ENCODE measurements at regions not wholly inside any gene's neighbourhood (a gene's known extent, or its start where the extent isn't known, plus 50 kb on each side); places are given as distances from the start of the nearest gene placed in this dataset.

DNA sequence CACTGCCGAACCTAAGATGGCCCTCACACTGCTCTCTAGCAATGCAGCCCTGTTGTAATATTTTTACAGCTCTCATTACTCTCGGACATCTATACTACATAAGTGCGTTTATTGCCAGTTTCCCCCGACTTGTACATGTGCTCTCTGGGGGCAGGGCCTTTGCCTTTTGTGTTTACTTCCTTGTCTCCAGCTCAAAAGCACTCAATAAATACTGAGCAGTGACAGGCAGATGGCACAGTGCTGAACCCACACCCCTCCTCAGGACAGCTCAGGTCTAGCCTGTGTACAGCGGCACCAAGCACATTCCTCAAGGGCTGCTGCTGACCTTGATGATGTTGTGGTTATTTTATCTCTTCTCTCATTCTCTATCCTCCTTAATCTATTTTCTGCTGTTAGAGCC lies 68.0 kb upstream of the ELMO1 start:
- Histone ChIP-seq H3F3A (ENCODE audit: low read depth) (no peaks in the 10 kb centered on the region), H3K4me2 (ENCODE audit: low read depth, low read length, poor library complexity, severe bottlenecking) (no peak overlapping the region), H3K4me3 (ENCODE audit: low read length, poor library complexity, severe bottlenecking) (no peak overlapping the region), H3K9me3 (ENCODE audit: insufficient read depth, low read depth, low read length) (no peaks in the 10 kb centered on the region), H3K79me2 (ENCODE audit: insufficient read depth, low read length) (no peaks in the 10 kb centered on the region), H3K27me3 (ENCODE audit: insufficient read depth, low read length, poor library complexity, severe bottlenecking) (no peaks in the 10 kb centered on the region), H2AFZ (ENCODE audit: low read length) (no peak overlapping the region), H3K4me1 (ENCODE audit: insufficient read depth, low read length, poor library complexity, severe bottlenecking) (peaks cover 4% of the 10 kb centered on the region), H3K36me3 (ENCODE audit: insufficient read depth, low read length) (no peaks in the 10 kb centered on the region), H4K20me1 (ENCODE audit: insufficient read depth, low read length, poor library complexity, severe bottlenecking) (no peaks in the 10 kb centered on the region), H3K9me2 (replicated peaks; ENCODE audit: low read depth, low read length) (no peaks in the 10 kb centered on the region), H3K9ac (ENCODE audit: low read depth, low read length, poor library complexity, severe bottlenecking) (no peak overlapping the region)
- TF ChIP-seq EZH2phosphoT487 (IDR thresholded peaks at IDR 0.05; ENCODE audit: borderline replicate concordance): no peak
- TF ChIP-seq, protein P1, sequence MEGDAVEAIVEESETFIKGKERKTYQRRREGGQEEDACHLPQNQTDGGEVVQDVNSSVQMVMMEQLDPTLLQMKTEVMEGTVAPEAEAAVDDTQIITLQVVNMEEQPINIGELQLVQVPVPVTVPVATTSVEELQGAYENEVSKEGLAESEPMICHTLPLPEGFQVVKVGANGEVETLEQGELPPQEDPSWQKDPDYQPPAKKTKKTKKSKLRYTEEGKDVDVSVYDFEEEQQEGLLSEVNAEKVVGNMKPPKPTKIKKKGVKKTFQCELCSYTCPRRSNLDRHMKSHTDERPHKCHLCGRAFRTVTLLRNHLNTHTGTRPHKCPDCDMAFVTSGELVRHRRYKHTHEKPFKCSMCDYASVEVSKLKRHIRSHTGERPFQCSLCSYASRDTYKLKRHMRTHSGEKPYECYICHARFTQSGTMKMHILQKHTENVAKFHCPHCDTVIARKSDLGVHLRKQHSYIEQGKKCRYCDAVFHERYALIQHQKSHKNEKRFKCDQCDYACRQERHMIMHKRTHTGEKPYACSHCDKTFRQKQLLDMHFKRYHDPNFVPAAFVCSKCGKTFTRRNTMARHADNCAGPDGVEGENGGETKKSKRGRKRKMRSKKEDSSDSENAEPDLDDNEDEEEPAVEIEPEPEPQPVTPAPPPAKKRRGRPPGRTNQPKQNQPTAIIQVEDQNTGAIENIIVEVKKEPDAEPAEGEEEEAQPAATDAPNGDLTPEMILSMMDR (conservative IDR thresholded peaks at IDR 0.05; ENCODE audit: low read length): no peak

DNA sequence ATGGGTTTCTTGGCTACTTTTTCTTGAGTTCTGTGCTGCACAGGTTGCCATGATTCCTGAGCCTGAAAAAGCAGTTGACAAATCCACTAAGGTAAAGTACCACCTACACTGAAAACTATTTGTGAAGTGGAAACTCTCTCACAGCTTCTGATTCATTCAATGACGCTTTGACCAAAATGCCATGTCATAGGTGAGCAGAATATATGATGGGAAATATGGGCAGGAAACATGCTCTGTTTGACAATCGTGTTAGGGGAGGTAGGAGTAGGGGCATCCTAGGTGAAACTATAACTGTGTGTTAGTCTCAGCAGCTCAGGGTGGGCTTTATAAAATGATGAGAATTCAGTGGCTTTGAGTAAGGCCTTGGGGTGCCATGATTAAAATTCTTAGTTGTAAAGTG lies 69.6 kb upstream of the ELMO1 start:
- no peaks in the 10 kb centered on the region for H3K9me3 ChIP-seq (ENCODE audit: insufficient read depth, low read depth, low read length)

DNA sequence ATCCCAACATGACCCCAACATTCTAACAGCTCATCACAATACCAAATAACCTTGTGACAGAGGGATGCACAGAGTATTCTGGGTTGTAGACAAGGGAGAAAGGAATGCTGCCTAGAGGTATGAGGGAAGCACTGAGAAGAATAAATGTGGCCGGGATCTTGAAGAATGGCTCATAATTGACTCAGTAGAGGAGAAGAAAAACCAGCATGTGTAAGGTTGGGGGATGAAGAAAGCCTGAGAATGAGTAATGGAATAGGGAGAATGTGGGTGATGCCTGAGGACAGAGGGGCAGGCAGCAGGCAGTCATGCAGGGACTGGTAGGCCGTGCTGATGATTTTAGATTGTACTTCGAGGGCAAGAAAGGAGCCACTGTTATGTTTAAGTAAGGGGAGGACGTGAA lies 75.4 kb upstream of the ELMO1 start:
- Histone ChIP-seq H3K9me3 (ENCODE audit: insufficient read depth, low read depth, low read length) (no peaks in the 10 kb centered on the region), H3F3A (ENCODE audit: low read depth) (no peaks in the 10 kb centered on the region), H3K79me2 (ENCODE audit: insufficient read depth, low read length) (no peaks in the 10 kb centered on the region), H4K20me1 (ENCODE audit: insufficient read depth, low read length, poor library complexity, severe bottlenecking) (no peaks in the 10 kb centered on the region), H3K9ac (ENCODE audit: low read depth, low read length, poor library complexity, severe bottlenecking) (no peak overlapping the region), H3K4me2 (ENCODE audit: low read depth, low read length, poor library complexity, severe bottlenecking) (no peak overlapping the region), H3K4me1 (ENCODE audit: insufficient read depth, low read length, poor library complexity, severe bottlenecking) (no peaks in the 10 kb centered on the region), H2AFZ (ENCODE audit: low read length) (no peak overlapping the region), H3K36me3 (ENCODE audit: insufficient read depth, low read length) (no peaks in the 10 kb centered on the region), H3K4me3 (ENCODE audit: low read length, poor library complexity, severe bottlenecking) (no peak overlapping the region), H3K27me3 (ENCODE audit: insufficient read depth, low read length, poor library complexity, severe bottlenecking) (no peaks in the 10 kb centered on the region), H3K9me2 (replicated peaks; ENCODE audit: low read depth, low read length) (no peaks in the 10 kb centered on the region)
- no peak for TF ChIP-seq EZH2phosphoT487 (IDR thresholded peaks at IDR 0.05; ENCODE audit: borderline replicate concordance)
- TF ChIP-seq, protein P1 (conservative IDR thresholded peaks at IDR 0.05; ENCODE audit: low read length): no peak

More for the DNA sequence above, 69.6 kb upstream of the ELMO1 start:
- H3F3A ChIP-seq (ENCODE audit: low read depth): no peaks in the 10 kb centered on the region
- no peaks in the 10 kb centered on the region for H3K36me3 ChIP-seq (ENCODE audit: insufficient read depth, low read length)
- H3K4me3 ChIP-seq (ENCODE audit: low read length, poor library complexity, severe bottlenecking): no peak overlapping the region
- H4K20me1 ChIP-seq (ENCODE audit: insufficient read depth, low read length, poor library complexity, severe bottlenecking): no peaks in the 10 kb centered on the region
- H3K79me2 ChIP-seq (ENCODE audit: insufficient read depth, low read length): no peaks in the 10 kb centered on the region
- H3K4me1 ChIP-seq (ENCODE audit: insufficient read depth, low read length, poor library complexity, severe bottlenecking): peaks cover 4% of the 10 kb centered on the region
- H3K4me2 ChIP-seq (ENCODE audit: low read depth, low read length, poor library complexity, severe bottlenecking): no peak overlapping the region
- TF ChIP-seq EZH2phosphoT487 (IDR thresholded peaks at IDR 0.05; ENCODE audit: borderline replicate concordance): no peak
- TF ChIP-seq, protein P1 (conservative IDR thresholded peaks at IDR 0.05; ENCODE audit: low read length): no peak
- no peaks in the 10 kb centered on the region for H3K9me2 ChIP-seq (replicated peaks; ENCODE audit: low read depth, low read length)
- no peaks in the 10 kb centered on the region for H3K27me3 ChIP-seq (ENCODE audit: insufficient read depth, low read length, poor library complexity, severe bottlenecking)
- no peak overlapping the region for H2AFZ ChIP-seq (ENCODE audit: low read length)
- no peak overlapping the region for H3K9ac ChIP-seq (ENCODE audit: low read depth, low read length, poor library complexity, severe bottlenecking)

All from Loucy (cell line).